Daoy (cell line): ENCODE measurements at regions not wholly inside any gene's neighbourhood (a gene's known extent, or its start where the extent isn't known, plus 50 kb on each side); places are given as distances from the start of the nearest gene placed in this dataset.
A peak's percentile ranks its signal among the peaks of the same experiment; 100 is the strongest.

Source experiments
- DNase-seq: peaks from one replicate; pipeline ENCODE4 v3.0.0-alpha.2; 2015; ENCODE audit warnings: low read depth

DNA sequence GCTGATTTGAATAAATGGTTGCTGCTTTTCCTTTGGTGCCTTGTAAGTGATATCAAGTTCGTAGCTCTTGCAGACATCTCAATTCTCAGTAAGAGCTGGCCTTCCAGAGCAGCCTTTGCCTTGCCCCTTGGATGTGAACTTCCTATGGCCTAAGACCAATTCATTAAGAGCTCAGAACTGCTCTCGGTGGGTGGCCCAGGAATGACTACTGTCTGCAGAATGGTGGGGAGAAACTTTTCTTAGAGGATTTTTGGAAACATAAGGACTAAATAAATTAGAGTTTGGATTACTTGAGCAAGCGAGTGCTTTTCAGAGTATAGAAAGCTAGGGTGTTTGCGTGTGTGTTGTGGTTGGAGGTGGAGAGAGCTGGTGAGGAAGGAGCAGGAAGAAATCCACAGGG, 306.4 kb upstream of the TBX3 start:
- no peak for DNase-seq

DNA sequence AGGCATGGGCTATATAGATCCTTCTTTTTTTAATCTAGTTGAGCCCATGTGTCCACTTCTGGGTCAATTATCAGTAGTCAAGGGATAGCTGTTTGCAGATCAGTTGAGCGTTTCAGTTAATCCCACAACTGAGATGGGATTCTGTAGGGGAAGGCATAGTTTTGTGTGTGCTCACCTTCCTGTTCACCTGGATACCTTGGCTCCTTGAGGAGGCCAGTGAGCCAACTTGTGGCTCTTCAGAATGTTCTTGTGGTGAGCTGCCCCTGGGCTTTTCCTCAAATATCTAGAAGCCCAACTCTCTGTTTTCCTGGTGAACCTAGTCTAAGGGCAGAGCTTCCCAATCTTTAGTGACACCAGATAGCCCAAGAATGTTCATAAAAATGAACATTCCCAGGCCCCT, 302.9 kb upstream of the TBX3 start:
- DNase-seq = no peak

DNA sequence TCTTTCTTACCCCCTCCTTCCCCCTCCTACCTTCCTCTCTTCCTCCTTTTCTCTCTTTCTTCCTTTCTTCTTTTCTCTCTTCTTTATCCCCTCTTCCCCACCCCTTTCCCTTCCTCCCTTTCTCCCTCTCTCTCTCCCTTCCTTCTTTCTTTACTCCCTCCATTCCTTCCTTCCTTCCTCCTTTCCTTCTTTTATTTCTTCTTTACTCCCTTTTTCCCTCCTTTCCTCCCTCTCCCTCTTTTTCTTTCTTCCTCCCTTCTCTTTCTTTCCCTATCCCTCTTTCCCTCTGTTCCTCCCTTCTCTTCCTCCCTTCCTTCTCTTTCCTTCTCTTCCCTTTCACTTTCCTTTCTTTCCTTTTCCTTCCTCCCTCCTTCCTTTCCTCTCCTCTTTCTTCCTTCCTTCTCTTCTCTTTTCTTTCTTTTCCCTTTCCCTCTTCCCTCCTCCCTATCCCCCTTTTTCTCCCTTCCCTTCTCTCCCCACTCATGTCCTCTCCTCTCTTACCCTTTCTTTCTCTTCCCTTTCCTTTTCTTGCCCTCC, 302.3 kb upstream of the TBX3 start:
- DNase-seq = no peak

DNA sequence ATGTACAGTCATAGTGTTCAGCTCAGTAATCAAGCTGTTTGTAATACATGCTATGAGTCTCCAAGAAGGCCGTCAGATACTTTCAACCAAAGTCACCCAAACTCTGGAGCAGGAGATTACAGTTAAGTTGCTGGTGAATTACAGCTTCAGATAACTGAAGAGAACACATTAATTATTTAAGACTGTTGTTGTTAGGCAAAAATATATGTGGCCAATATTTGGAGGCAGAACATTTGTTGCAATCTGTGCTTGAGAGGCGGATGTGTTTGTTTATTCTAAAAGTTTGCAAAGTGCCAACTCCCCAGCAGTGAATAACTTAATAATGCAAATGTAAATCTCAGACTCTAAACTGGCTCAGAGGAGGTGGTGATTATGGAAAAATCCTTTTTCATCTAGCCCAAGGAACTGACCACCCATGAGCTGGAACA, 300.7 kb upstream of the TBX3 start:
- no peak for DNase-seq

DNA sequence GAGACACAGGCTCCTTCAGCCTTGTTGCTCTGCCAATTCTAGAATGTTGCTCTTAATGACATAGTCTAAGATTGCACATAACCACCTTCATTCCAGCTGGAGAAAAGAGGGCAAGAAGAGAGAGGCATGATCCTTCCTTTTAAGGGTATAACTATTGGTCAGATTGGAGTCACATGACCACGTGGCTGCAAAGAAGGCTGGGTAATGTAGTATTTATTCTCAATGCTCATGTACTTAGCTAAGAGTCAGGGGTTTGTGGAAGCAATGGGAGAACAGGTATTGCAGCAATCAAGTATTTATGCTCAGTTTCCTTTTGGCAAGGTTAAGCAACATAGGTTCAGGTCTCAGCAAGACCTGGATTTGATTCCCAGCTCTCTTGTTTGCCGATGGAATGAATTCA, 298.8 kb upstream of the TBX3 start:
- DNase-seq = no peak

DNA sequence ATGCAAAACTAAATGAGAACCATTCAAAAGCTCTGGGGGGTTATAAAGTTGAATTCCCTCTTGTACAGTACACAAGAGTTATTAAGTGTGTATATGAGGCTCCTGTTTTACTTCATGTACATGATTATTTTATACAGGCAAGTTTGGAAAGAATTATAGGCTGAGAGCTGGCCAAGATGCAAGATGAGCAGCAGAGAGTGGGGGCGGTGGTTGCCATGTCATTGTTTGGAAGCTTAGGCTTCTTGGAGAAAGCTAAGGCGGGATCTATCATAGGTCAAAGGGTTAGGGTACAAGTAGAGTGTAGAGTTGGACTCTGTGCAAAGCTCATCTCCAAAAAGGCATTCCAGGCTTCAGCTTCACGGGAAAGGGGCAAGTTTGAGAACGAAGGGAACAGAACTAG, 297.1 kb upstream of the TBX3 start:
- no peak for DNase-seq

DNA sequence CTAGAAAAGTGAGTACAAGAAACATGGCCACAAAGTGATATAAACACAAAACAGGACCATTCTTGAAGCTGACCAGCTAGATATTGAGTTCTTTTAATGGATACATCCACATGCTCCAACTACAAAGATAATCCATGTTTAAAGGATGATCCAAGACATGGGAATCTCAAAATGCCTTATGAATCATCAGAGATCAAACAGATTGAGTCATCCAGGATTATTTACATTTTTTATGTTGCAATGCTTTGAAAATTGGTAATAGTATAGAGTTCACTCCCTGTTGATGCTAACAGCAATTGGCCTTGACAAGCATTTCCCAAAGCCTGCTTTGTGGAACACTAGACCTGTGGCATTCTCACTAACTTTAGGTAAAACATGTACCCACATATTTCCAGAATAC, 293.0 kb upstream of the TBX3 start:
- DNase-seq = peak; percentile 14

DNA sequence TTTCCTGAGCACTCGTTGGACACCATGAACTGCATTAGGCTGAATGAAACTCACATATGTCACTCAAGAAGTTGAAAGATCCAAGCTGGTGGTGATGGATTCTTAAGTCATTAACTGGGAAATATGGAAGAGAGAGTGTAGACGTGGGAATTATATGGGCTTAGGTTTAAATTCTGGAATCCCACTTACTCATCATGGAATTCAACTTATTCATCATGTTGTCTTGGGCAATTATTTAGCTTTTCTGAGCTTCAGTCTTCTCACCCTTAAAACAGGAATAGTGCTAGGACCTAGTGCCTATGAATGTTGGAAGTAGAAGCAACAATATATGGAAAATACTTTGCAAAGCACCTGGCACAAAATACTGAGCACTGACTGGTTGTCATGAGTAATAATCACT, 292.4 kb upstream of the TBX3 start:
- no peak for DNase-seq

DNA sequence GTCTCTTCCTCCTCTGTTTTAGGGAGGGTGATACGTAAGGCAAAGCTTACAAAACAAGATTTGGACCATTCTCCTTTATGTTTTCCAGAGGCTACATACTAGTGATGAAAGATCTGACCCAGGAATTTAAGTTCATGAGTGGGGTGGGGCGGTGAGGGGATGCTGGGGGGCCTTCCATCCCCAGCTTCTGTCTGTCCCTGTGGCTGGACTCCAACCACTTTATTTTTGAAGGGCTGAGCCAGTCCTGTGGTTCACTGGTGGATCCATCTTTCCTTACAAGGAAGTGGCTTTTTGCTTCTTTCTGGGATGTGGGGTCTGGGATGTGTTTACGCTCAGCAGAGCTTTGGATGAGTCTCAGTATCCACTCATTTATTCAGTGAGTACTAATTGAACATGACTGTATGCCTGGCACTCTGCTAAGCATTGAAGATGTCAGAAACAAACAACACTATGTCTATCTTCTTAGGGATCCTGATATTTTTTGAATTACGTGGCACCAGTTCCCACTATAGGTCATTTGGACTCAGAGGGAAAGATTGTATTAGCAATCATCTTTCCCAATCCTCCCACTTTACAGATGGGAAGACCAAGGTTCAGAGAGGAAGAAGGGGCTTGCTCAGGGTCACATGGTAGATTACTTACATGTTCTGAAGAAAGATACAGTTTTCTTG, 291.8 kb upstream of the TBX3 start:
- DNase-seq = no peak

DNA sequence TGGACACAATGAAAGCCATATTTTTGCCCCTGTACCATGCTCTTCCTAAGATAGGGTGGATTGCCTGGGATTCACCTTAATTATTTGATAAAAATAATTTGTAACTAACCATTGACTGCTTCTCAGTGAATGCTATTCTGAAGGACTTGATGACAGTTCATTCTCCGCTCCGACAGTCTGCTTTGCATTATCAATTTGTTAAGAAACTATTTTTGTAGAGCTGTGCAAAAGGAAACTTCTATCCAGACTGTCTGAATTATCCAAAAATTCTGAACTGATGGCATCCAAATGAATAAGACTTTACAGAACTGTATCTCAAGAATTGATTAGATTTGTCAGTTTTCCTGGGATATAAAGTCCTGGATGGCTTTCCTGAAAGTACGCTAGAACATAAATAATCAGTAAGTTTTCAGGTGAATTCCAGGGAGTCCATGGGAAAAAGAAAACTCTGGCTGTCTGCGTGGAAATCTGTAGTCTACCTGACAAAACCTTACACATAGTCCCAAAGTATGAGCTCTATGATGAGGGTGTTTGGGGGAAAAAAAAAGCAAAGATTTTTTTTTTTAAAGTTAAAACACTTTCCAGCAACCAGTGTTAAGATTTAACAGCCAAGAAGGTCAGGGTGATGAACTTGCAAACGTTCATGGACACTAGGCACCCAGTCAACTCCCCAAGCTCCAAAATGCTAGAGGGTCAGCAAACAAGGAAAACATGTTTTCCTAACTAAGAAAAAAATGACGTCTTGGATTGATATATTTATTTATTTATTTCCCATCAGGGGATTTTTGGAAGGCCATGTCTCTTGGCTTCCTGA, 291.1 kb upstream of the TBX3 start:
- DNase-seq = no peak

DNA sequence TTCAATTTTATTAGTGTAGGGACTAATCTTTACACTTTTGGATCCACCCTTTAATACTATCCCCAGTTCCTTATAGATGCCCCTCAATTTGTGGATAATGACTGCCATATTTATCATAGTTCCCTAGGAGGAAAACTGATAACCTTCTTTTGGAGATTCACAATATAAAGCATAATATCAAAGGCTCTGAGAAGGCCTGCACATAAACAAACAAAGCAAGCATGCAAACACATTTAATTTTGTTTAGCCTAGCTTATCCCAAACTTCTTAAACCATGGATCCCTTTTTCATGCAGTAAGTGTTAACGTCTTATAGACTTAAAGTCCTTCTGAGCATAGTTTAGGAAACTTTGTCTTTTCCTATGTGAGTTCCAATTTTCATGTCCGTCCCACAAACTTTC, 290.4 kb upstream of the TBX3 start:
- no peak for DNase-seq

DNA sequence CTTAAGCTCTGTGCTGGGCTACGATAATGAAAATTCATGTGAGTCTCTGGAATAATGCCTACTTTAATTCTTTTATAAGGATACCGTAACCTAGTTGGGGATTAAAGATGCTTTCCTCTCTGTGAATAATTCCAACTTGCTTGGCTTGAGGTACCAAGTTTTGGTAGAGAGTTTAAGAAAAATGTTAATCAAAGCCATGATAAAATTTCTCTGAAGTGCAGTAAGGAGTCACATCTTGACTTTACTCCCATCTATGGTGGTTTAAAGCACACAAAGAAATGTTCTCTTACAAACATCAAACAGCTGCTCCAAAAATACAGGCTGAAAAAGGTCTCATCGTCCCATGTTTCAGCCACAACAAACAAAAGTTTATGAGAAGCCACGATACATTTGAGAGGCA, 284.8 kb upstream of the TBX3 start:
- DNase-seq = no peak

DNA sequence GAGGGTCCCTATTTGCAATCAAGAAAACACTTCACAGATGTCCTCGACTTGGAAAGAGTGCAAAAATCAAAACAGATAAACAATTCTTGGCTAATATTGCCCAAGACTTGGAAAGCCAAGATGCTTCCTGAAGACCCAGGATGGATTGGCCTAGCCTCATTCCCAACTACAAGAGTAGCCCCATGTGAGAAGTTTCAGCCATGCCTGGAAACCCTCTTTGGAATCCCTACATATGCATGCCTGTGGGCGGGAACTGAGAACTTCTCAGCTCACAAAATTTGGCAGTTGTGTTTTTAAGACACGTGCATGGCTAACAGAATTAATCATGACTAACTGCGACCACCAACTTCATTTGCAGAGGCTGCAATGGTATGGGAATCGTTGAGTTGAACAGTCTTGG, 283.2 kb upstream of the TBX3 start:
- no peak for DNase-seq

DNA sequence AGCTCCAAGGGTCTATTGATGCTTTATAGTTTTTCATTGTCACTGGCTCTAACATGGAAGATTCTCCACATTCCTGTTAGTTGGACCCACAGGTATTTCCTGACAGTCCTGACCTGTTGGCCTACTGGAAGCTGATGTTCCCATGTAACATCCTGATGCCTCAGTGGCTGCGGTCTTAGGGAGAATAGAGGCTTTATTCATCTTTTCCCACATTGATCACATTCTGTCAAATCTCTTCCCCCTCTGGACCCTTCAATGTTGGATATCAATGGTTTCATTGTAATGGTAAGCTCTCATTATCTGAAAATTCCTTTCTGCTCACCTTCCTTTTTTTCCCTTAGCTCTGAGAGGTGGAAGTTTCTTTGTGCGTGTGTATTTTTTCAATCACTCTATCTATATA, 280.9 kb upstream of the TBX3 start:
- no peak for DNase-seq

DNA sequence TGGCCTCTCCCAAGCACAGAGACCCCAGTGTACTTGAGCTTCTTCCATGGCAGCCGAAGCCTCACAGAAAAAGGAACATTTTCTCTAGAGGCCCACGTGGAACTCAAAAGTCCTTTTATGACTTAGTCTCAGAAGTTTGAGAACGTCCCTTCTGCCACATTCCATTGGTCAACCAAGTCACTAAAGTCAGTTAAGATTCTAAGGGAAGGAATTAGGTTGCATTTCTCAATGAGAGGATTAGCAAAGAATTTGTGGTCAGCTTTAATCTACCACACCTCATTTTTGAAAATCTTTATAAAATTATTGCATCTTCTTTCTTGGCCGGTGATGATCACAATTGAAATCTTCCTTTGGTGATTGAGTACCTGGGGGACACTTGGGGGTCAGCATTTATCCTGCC, 279.9 kb upstream of the TBX3 start:
- no peak for DNase-seq

DNA sequence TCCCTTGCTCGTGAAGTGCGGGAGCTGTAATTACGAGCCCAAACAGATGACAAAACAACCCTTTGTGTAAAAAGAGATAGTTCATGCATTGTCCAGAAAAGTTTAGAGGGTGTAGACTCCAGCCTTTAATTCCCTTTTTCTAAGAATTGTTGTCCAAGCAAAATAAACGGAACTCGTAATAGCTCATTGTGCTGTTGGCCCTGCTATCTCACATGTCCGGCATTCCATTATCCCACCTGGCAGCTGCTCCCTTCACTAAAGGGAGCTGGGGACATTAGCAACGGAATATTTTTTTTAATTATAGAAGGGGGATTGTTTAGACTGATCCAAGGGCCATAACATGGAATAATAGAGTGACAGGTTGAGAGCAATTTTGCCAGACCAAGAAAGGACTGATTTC, 277.5 kb upstream of the TBX3 start:
- no peak for DNase-seq

DNA sequence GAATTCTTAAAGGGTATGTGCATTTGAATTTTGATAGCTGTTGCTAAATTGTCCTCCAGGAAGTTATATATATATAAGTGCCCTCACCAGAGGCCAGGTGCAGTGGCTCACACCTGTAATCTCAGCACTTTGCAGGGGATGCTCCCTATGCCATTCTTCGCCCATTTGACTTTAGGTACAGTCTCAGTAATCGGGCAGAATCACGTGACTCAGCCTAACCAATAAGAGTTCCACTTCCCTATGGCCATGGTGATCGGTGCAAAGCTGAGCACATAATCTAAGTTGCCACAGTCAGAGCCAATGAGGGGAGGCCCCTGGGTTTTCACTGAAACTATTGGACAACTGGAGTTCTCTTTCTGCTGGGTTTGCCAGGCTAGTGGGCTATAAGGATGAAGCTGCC, 274.6 kb upstream of the TBX3 start:
- DNase-seq = no peak

DNA sequence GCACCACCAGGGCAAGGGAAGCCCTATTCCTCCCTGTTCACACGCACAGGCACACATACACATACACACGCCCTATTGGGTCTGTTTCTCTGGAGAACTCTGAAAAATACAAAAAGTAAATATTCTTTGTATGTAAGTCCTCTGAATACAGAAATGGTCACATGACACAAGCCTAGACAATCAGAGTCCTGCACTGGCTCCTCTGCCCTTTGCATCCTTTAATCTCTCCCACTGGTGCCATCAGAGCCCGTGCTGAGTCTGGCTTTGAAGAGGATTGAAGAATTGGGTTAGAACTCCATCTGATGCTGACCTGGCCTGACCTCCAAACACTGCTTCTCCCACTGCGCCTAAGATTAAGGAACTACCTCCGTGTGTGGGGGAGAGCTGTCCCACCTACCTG, 273.2 kb upstream of the TBX3 start:
- no peak for DNase-seq

DNA sequence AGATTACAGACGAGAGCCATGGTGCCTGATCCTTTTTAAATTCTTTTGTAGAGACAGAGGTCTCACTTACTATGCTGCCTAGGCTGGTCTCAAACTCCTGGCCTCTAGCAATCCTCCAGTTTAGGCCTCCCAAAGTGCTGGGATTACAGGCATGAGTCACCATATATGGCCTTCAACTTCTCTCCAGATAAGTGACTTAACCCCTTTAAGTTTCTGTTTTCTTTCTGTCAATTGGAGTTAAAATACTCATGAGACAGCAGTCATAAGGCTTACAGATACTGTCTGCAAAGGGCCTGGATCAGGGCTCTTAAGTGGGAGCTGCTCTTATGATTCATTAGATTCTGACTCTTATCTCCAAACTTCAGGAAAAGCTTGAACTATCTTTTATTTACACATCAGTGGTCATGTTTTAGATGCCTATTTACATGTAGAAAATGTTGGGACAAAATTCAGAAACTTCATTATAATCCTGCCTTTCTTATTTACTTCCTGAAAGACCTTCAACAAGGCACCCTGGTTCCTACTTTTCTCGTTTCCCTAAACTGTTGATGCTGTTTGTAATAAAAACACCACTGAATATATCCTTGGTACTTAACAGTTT, 271.5 kb upstream of the TBX3 start:
- peak; percentile 15 for DNase-seq

DNA sequence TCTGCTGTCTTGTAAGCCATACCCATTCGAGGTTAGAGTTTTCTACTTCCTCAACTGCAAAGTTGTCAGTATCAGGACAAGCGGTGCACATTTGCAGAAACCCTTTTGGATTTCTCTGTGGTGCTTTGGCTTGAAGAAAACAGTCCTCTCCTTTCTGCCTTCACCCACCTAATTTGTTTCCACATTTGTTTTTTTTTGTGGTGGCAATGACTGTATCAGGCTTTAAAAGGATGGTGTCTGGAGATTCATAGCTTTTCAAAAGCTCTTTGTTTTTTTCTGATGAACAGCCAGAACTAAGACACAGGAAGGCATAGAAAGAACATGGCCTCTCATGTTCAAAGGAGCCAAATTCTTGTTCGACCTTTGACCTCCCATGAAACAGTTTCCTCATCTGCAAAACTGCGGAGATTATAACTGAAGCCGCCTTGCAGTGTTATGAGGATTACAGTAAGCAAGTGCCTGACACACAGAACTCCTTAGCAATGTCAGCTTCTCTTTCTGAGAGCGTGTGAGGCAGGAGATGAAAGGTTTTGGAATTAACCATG, 270.6 kb upstream of the TBX3 start:
- DNase-seq = no peak

DNA sequence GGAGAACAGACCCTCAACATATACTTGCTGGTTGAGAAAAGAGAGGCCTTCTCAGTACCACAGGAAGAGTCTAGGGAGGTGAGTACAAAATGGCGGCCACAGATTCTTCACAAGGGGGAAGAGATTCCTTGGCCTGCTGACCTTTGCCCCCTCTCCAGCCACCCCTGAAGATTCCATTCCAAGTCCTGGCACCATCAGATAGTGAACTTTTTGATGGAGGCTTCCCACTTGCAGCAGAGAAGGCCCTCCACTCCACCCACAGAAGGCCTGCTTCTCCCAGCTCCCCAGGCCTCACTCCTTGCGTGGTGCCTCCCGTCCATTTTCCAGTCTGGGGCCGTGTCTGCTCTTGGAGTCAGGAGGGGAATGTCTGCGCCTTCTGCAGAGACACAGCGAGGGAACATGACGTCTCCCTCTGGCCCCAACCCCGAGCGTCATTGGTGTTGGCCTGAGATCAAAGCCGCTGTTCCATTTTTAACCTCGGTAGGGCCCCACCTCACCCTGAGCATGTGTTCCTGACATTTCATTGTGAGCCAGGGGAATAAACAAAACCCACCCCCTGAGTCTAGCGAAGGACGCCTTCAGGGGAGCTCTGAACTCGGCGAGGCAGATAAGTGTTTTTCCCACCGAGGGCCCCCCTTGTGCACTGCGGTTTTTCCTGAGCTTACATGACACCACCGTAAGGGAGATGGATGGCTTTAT, 268.7 kb upstream of the TBX3 start:
- no peak for DNase-seq
